GM12878 (cell line): ENCODE measurements at regions not wholly inside any gene's neighbourhood (a gene's known extent, or its start where the extent isn't known, plus 50 kb on each side); places are given as distances from the start of the nearest gene placed in this dataset.

Experiments used
- ATAC-seq: fragments of 200-7000 bp; cut with Tn5 transposase; 3 replicates; pipeline ENCODE4 v1.9.1; 2020; ENCODE audit warnings: mild to moderate bottlenecking, moderate library complexity
- BruUV-seq: library from RNA; stranded (reverse); fragments of 400-500 nt; replicated peaks from 2 replicates; lab custom pipeline; 2021; lab: Mats Ljungman, UMichigan
- CTCF ChIA-PET: fragments of 300-600 bp; sonication (Branson Sonifier 250); formaldehyde crosslinking; extraction: SDS; loops from one replicate; lab custom pipeline; 2021; ENCODE audit warnings: inconsistent platforms; lab: Yijun Ruan, JAX
- POLR2A ChIA-PET: fragments of 350-600 bp; formaldehyde crosslinking; extraction: SDS; loops from one replicate; lab custom pipeline; 2021; ENCODE audit warnings: inconsistent platforms; lab: Charles Lee
- RAD21 ChIA-PET: fragments of 300-600 bp; sonication (Branson Sonifier 250); formaldehyde crosslinking; loops from one replicate; lab custom pipeline; 2023; ENCODE audit warnings: antibody characterized with exemption; ENCODE audit not compliant: unreplicated experiment; lab: Charles Lee
- SMC1A ChIA-PET: fragments of 300-600 bp; sonication (Branson Sonifier 250); formaldehyde crosslinking; loops from one replicate; lab custom pipeline; 2023; ENCODE audit not compliant: unreplicated experiment, uncharacterized antibody; lab: Charles Lee
- DNase-seq: peaks from one replicate; pipeline ENCODE4 v3.0.0-alpha.2; 2011; ENCODE audit warnings: low read depth, low spot score
- FAIRE-seq: peaks from 3 replicates; lab custom pipeline; 2011; peaks lifted over from hg19 to GRCh38; lab: Jason Lieb, UNC
- H2AFZ ChIP-seq: 2 replicates; pipeline ENCODE4 v1.6.0; 2011; ENCODE audit warnings: low read depth, low read length, control low read depth; ENCODE audit not compliant: control insufficient read depth
- H3K27ac ChIP-seq: 2 replicates; pipeline ENCODE4 v1.5.1; 2011; ENCODE audit warnings: control low read depth; ENCODE audit not compliant: control insufficient read depth, insufficient read depth
- H3K27me3 ChIP-seq, 2 experiments: replicated peaks in 1 of 2; 2 replicates each; pipeline versions ENCODE4 v1.6.0 to v1.6.1; 2011; ENCODE audit warnings: low read length in 1 of 2; ENCODE audit not compliant: control insufficient read depth in 2 of 2, insufficient read depth in 2 of 2
- H3K36me3 ChIP-seq, 2 experiments: 2 replicates each; pipeline ENCODE4 v1.5.1; 2011; ENCODE audit warnings: low read length in 1 of 2; ENCODE audit not compliant: control insufficient read depth in 2 of 2, insufficient read depth in 2 of 2
- H3K4me1 ChIP-seq: 2 replicates; pipeline ENCODE4 v1.6.1; 2011; ENCODE audit warnings: mild to moderate bottlenecking, low read length, moderate library complexity, mixed read lengths; ENCODE audit not compliant: control insufficient read depth, insufficient read depth
- H3K4me2 ChIP-seq: 2 replicates; pipeline ENCODE4 v1.6.0; 2011; ENCODE audit warnings: control low read depth; ENCODE audit not compliant: control insufficient read depth, insufficient read depth
- H3K4me3 ChIP-seq: fragments of 200-600 bp; sonication (generic); 2 replicates; pipeline ENCODE4 v1.5.1; 2016
- H3K79me2 ChIP-seq: 2 replicates; pipeline ENCODE4 v1.6.0; 2011; ENCODE audit warnings: low read length; ENCODE audit not compliant: control insufficient read depth, insufficient read depth
- H3K9ac ChIP-seq: 2 replicates; pipeline ENCODE4 v1.8.0; 2011; ENCODE audit warnings: low read length, control low read depth, mixed read lengths; ENCODE audit not compliant: control insufficient read depth, insufficient read depth
- H3K9me3 ChIP-seq: replicated peaks from 3 replicates; pipeline ENCODE4 v1.5.1; 2011; ENCODE audit warnings: mild to moderate bottlenecking, low read length; ENCODE audit not compliant: control insufficient read depth, insufficient read depth
- H4K20me1 ChIP-seq: 2 replicates; pipeline ENCODE4 v1.6.0; 2011; ENCODE audit not compliant: control insufficient read depth, insufficient read depth
- ATF3 ChIP-seq: IDR thresholded peaks from 2 replicates; pipeline ENCODE4 v1.6.1; 2011; ENCODE audit warnings: low read depth, mild to moderate bottlenecking, low read length, moderate library complexity, borderline replicate concordance; ENCODE audit errors: extremely low read depth
- HCFC1 ChIP-seq: fragments of 150-350 bp; IDR thresholded peaks from 2 replicates; pipeline ENCODE4 v1.6.1; 2014; ENCODE audit warnings: low read length
- IKZF1 ChIP-seq: fragments of 450-650 bp; conservative IDR thresholded peaks from 2 replicates; pipeline ENCODE4 v1.6.1; 2017; ENCODE audit warnings: antibody characterized with exemption, mild to moderate bottlenecking
- IRF5 ChIP-seq: fragments of 450-650 bp; IDR thresholded peaks from 2 replicates; pipeline ENCODE4 v1.6.1; 2017; ENCODE audit warnings: borderline replicate concordance
- SP1 ChIP-seq: IDR thresholded peaks from one replicate; pipeline ENCODE4 v1.6.1; 2011; ENCODE audit warnings: low read depth, low read length
- SREBF1 ChIP-seq: IDR thresholded peaks from 2 replicates; pipeline ENCODE4 v1.6.1; 2012; ENCODE audit warnings: mild to moderate bottlenecking, low read length
- WGBS: methylation state at CpG from one replicate; pipeline ENCODE4 v1.1.6; 2016; ENCODE audit warnings: low lambda C conversion rate; ENCODE audit not compliant: insufficient replicate concordance, insufficient coverage; ENCODE audit errors: missing lambda C conversion rate; 5-methylcytosine and 5-hydroxymethylcytosine counted together
- in situ Hi-C: fragments of 300-500 bp; cut with MboI; formaldehyde crosslinking; loops from 9 replicates; pipeline ENCODE4 v1.14.3; 2018; ENCODE audit warnings: mixed read lengths
- intact Hi-C: fragments of 100-400 bp; cut with micrococcal nuclease; formaldehyde crosslinking; loops from one replicate; pipeline ENCODE4 v1.14.2; 2022; ENCODE audit not compliant: unreplicated experiment
- TF ChIP-seq, protein P1 (sequence below): IDR thresholded peaks from 2 replicates; pipeline ENCODE4 v1.6.1; 2012; ENCODE audit warnings: low read depth, low read length, improper control_type of control experiment
- TF ChIP-seq, protein P2 (sequence below): IDR thresholded peaks from 2 replicates; pipeline ENCODE4 v1.6.1; 2012; ENCODE audit warnings: improper control_type of control experiment, low read depth, low read length; ENCODE audit not compliant: insufficient replicate concordance

GRCh38 chr11:15705891-15706290, 591.2 kb downstream of the INSC start:
- ChIA-PET RAD21 (no interaction called here), CTCF (no interaction called here), POLR2A (no interaction called here), SMC1A (interaction anchor here (1.7 kb wide), 1 partner anchor 11 kb away, joined by 6 read pairs; no protein-coding TSS in a partner anchor)
- Histone ChIP-seq H2AFZ (no peak overlapping the region), H4K20me1 (no peaks in the 10 kb centered on the region), H3K79me2 (no peaks in the 10 kb centered on the region), H3K9ac (no peak overlapping the region), H3K4me3 (no peak overlapping the region), H3K27ac (no peak overlapping the region), H3K9me3 (no peaks in the 10 kb centered on the region), H3K36me3 (no peaks in the 10 kb centered on the region), H3K4me2 (no peak overlapping the region), H3K27me3 (no peaks in the 10 kb centered on the region), H3K4me1 (no peaks in the 10 kb centered on the region)
- intact Hi-C loops (no loop called here), in situ Hi-C loops (no loop called here)
- FAIRE-seq: no peak
- DNase-seq: no peak
- BruUV-seq: no TSS peak
- TF ChIP-seq HCFC1: no peak
- ATAC-seq: no peak
- WGBS: 79% methylated on average over 5 of the region's 5 CpGs

DNA sequence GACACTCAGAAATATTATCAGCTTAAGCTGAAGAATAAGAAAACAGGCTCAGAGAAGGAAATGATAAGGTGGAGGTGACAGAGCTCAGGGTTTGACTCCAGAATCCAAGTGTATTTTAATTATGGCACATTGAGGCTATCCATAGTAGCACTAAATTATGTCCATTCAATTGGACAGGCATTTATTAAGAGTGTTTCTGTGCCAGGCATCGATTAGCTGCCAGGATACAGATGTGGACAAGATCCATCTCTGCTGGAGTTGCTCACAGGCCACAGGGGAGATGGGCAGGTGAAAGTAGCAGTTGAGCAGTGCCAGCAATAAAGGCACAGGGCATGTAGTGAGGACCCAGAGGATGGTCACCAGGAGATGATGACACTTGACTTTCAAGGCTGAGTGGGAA, 592.5 kb downstream of the INSC start:
- ChIA-PET POLR2A (no interaction called here), CTCF (no interaction called here), RAD21 (no interaction called here), SMC1A (interaction anchor here (1.7 kb wide), 1 partner anchor 12 kb away, joined by 6 read pairs; no protein-coding TSS in a partner anchor)
- H4K20me1 ChIP-seq: no peaks in the 10 kb centered on the region
- FAIRE-seq (no peak), DNase-seq (no peak), ATAC-seq (no peak)
- no peak overlapping the region for H3K9ac ChIP-seq
- no peak overlapping the region for H2AFZ ChIP-seq
- no peaks in the 10 kb centered on the region for H3K9me3 ChIP-seq
- no peaks in the 10 kb centered on the region for H3K4me1 ChIP-seq
- in situ Hi-C loops (no loop called here), intact Hi-C loops (no loop called here)
- 6% methylated on average over 1 of the region's 1 CpG for WGBS
- H3K4me3 ChIP-seq: no peak overlapping the region
- H3K27ac ChIP-seq: no peak overlapping the region
- BruUV-seq: no TSS peak
- H3K4me2 ChIP-seq: no peak overlapping the region
- H3K79me2 ChIP-seq: no peaks in the 10 kb centered on the region
- no peaks in the 10 kb centered on the region for H3K27me3 ChIP-seq
- H3K36me3 ChIP-seq: no peaks in the 10 kb centered on the region
- TF ChIP-seq IRF5 (no peak), ATF3 (no peak), SREBF1 (no peak), SP1 (no peak), IKZF1 (no peak)
- TF ChIP-seq, protein P1, sequence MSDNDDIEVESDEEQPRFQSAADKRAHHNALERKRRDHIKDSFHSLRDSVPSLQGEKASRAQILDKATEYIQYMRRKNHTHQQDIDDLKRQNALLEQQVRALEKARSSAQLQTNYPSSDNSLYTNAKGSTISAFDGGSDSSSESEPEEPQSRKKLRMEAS: no peak
- TF ChIP-seq, protein P2, sequence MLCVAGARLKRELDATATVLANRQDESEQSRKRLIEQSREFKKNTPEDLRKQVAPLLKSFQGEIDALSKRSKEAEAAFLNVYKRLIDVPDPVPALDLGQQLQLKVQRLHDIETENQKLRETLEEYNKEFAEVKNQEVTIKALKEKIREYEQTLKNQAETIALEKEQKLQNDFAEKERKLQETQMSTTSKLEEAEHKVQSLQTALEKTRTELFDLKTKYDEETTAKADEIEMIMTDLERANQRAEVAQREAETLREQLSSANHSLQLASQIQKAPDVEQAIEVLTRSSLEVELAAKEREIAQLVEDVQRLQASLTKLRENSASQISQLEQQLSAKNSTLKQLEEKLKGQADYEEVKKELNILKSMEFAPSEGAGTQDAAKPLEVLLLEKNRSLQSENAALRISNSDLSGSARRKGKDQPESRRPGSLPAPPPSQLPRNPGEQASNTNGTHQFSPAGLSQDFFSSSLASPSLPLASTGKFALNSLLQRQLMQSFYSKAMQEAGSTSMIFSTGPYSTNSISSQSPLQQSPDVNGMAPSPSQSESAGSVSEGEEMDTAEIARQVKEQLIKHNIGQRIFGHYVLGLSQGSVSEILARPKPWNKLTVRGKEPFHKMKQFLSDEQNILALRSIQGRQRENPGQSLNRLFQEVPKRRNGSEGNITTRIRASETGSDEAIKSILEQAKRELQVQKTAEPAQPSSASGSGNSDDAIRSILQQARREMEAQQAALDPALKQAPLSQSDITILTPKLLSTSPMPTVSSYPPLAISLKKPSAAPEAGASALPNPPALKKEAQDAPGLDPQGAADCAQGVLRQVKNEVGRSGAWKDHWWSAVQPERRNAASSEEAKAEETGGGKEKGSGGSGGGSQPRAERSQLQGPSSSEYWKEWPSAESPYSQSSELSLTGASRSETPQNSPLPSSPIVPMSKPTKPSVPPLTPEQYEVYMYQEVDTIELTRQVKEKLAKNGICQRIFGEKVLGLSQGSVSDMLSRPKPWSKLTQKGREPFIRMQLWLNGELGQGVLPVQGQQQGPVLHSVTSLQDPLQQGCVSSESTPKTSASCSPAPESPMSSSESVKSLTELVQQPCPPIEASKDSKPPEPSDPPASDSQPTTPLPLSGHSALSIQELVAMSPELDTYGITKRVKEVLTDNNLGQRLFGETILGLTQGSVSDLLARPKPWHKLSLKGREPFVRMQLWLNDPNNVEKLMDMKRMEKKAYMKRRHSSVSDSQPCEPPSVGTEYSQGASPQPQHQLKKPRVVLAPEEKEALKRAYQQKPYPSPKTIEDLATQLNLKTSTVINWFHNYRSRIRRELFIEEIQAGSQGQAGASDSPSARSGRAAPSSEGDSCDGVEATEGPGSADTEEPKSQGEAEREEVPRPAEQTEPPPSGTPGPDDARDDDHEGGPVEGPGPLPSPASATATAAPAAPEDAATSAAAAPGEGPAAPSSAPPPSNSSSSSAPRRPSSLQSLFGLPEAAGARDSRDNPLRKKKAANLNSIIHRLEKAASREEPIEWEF: no peak
